Omental fat pad (tissue), 3 donors: ENCODE measurements at regions not wholly inside any gene's neighbourhood (a gene's known extent, or its start where the extent isn't known, plus 50 kb on each side); places are given as distances from the start of the nearest gene placed in this dataset.
A peak's percentile ranks its signal among the peaks of the same experiment; 100 is the strongest.
"Not testable (repeated sequence)": the region's sequence is repeated elsewhere in the genome, so short reads cannot be mapped to it uniquely, and the experiment has no call there.

ENCODE experiments used
- ATAC-seq: fragments of 150-250 bp; one replicate; pipeline ENCODE4 v1.9.1; 2016; ENCODE audit warnings: mild to moderate bottlenecking, moderate library complexity; ENCODE audit not compliant: low FRiP score
- DNase-seq: peaks from one replicate; pipeline ENCODE4 v3.0.0-alpha.2; 2019; ENCODE audit warnings: low spot score
- CTCF ChIP-seq, 3 donors: fragments of 450-650 bp; IDR thresholded peaks; one replicate each; pipeline ENCODE4 v1.5.1; 2016 to 2017; ENCODE audit warnings: antibody characterized with exemption in 3 of 3, mild to moderate bottlenecking in 3 of 3, moderate library complexity in 2 of 3

- DNase-seq (no peak), ATAC-seq (no peak)
- no peak for TF ChIP-seq CTCF (IDR thresholded peaks at IDR 0.05)
These were observed 396.1 kb downstream of the ZNF33B start for GRCh38 chr10:42242135-42242805.

DNA sequence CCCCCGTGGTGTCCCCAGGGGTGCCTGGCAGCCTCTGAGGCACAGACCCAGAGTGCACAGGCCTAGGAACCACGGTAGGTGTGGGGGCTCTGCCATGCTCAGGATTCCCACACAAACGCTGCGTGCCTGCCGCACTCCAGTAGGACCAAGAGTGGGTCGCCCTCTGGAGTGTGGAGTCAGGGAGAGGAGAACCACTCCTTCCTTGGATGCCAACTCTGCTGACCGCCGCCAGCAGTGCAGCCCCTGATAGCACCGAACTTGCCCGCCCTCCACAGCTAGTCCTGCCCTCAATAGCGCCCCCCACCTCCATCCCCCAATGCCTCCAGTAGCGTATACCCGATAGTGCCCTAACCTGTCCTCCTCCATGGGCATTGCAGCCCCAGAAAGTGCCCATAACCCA, 402.0 kb downstream of the ZNF33B start:
- not testable (repeated sequence) for DNase-seq, ATAC-seq

DNA sequence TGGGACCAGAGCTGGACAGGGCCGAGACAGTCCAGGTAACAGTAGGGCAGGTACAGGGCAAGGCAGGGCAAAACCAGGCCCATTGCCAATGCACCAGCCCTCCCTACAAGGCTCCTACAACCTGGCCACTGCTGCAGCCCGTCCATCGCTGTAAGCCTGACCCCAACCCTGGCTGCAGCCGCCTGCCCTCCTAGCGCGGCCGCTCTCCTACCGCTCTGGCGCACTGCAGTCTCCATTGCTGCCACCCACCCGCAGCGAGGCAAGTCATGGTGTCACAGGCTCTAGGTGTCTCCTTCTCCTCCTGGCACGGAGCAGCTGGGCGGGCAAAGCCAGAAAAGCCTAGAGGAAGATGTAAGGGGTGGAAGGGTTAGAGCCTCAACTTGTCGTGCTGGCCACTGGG, 402.6 kb downstream of the ZNF33B start:
- not testable (repeated sequence) for DNase-seq, ATAC-seq

GRCh38 chr10:42235241-42235640, 403.1 kb downstream of the ZNF33B start:
- not testable (repeated sequence) for ATAC-seq, DNase-seq

DNA sequence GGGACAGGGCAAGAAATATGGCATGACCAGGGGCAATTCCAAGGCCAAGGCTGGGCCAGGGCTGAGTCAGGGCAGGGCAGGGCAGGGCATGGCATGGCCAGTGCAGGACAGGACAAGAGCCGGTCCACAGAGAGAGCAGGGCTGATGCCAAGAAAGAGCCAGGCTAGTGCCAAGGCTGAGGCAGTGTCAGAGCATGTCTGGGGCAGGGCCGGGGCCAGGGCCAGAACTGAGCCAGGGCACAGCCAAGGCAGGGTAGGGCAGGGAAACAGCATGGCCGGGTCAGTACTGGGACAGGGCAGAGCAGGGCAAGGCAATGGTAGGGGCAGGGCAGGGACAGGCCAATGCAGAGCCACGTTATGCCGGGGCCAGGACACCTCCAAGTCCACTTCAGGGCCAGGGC, 403.9 kb downstream of the ZNF33B start:
- not testable (repeated sequence) for ATAC-seq, DNase-seq

DNA sequence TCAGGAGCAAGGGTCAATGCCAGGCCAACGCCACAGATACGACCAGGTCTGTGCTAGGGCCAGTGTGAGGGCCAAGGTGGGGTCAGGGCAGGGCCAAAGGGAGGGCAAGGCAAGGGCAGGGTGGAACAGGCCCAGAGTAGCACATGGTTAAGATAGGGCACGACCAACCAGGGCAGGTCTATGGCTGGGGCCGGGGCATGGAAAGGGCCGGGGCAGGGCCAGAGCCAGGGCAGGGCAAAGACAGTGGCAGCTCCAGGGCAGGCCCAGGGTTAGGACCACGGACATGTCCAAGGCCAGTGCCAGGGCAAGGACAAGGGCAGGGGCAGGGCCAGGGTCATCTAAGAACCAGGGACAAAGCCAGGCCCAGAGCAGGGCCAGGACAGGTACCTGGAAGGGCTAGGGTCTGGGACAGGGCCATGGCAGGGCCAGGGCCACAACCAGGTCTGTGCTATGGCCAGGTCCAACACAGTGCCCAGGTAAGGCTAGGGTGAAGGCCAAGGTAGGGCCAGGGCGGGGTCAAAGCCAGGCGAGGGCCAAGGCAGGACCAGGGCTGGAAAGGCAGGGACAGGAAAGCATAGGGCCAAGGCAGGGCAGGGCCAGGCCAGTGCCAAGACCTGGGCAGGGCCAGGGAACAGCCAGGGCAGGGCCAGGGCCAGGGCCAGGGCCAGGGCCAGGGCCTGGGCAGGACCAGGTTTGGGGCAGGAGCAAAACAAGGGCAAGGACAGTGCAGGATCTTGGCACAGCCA, 404.7 kb downstream of the ZNF33B start:
- not testable (repeated sequence) for DNase-seq, ATAC-seq

GRCh38 chr10:42232955-42233354, 405.4 kb downstream of the ZNF33B start:
- DNase-seq, ATAC-seq: not testable (repeated sequence)

DNA sequence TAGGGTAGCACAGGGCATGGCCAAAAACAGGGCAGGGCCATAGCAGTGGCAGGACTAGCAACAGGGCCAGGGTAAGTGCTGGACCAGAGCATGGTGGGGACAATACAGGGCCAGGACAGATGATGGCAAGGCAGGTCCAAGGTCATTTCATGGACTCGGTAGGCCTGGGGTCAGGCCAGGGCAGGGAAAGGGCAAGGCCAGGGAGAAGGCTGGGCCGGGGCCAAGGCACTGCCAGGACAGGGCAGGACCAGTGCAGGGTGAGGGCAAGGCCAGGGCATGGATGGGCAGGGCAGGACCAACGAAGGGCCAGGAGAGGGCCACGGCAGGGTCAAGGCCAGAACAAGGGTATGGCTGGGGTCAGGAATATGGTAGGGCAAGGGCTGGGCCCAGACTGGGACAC, 407.6 kb downstream of the ZNF33B start:
- not testable (repeated sequence) for DNase-seq, ATAC-seq

DNA sequence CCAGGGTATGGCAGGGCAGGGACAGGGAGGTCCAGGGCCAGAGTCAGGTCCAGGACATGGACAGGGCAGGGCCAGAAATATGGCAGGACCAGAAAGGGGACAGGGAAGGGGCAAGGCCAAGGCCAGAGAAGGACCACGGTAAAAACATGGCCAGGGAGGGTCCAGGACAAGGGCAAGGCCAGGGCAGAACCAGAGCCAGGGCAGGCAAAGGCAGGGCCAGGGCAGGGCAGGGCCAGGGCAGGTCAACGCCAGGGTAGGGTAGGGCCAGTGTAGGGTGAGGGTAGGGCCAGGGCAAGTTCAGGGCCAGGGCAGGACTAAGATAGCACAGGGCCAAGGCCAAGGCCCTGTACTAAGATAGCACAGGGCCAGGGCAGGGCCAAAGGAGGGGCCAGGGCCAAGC, 408.3 kb downstream of the ZNF33B start:
- not testable (repeated sequence) for DNase-seq, ATAC-seq

GRCh38 chr10:42227859-42228258, 410.5 kb downstream of the ZNF33B start:
- DNase-seq = not testable (repeated sequence)

DNA sequence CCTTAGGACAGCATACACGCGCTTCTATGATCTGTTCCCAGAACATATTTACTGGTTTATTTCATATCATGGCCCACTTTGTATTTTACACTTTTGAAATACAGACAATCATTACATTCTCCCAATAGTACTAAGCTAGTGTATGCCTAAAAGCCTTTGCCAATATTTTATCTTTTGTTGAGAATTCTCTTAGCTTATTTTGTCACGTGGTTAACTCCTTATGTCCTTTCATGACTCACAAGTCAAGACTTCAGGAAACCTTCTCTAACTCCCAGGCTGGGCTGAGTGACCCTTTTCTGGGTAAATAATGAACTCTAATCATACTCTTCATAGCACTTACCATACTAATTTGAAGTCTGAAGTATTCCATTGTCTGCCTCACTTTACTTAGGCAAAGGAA, 444.8 kb downstream of the ZNF33B start:
- not testable (repeated sequence) for ATAC-seq, DNase-seq

More at GRCh38 chr10:42227859-42228258, 410.5 kb downstream of the ZNF33B start:
- ATAC-seq = not testable (repeated sequence)

- DNase-seq = peak; percentile 31
- not testable (repeated sequence) for ATAC-seq
These were observed 445.9 kb downstream of the ZNF33B start for GRCh38 chr10:42192450-42192849.

GRCh38 chr10:42187501-42188195, 450.7 kb downstream of the ZNF33B start:
- not testable (repeated sequence) for ATAC-seq, DNase-seq

GRCh38 chr10:42177793-42178689, 460.3 kb downstream of the ZNF33B start:
- DNase-seq, ATAC-seq: not testable (repeated sequence)
